Retinal pigment epithelial cell (primary cell): ENCODE measurements at regions not wholly inside any gene's neighbourhood (a gene's known extent, or its start where the extent isn't known, plus 50 kb on each side); places are given as distances from the start of the nearest gene placed in this dataset.

ENCODE experiments used
- DNase-seq: peaks from one replicate; pipeline ENCODE4 v3.0.0-alpha.2; 2010; ENCODE audit warnings: low read depth
- H3K4me3 ChIP-seq: 2 replicates; pipeline ENCODE4 v1.5.1; 2011; ENCODE audit warnings: mild to moderate bottlenecking, low read length, control low read depth, moderate library complexity
- TF ChIP-seq, protein P1 (sequence below): conservative IDR thresholded peaks from 2 replicates; pipeline ENCODE4 v1.5.1; 2011; ENCODE audit warnings: low read depth, low read length, control low read depth, inconsistent platforms

- TF ChIP-seq, protein P1, sequence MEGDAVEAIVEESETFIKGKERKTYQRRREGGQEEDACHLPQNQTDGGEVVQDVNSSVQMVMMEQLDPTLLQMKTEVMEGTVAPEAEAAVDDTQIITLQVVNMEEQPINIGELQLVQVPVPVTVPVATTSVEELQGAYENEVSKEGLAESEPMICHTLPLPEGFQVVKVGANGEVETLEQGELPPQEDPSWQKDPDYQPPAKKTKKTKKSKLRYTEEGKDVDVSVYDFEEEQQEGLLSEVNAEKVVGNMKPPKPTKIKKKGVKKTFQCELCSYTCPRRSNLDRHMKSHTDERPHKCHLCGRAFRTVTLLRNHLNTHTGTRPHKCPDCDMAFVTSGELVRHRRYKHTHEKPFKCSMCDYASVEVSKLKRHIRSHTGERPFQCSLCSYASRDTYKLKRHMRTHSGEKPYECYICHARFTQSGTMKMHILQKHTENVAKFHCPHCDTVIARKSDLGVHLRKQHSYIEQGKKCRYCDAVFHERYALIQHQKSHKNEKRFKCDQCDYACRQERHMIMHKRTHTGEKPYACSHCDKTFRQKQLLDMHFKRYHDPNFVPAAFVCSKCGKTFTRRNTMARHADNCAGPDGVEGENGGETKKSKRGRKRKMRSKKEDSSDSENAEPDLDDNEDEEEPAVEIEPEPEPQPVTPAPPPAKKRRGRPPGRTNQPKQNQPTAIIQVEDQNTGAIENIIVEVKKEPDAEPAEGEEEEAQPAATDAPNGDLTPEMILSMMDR, result no peak
- no peak overlapping the region for H3K4me3 ChIP-seq
- no peak for DNase-seq
Measured at GRCh38 chr15:46258056-46258455, 623.2 kb downstream of the SQOR start.

GRCh38 chr15:46260937-46261336 is 626.1 kb downstream of the SQOR start:
- no peak for DNase-seq
- TF ChIP-seq, protein P1, result no peak
- no peak overlapping the region for H3K4me3 ChIP-seq

- TF ChIP-seq, protein P1, result no peak
- no peak overlapping the region for H3K4me3 ChIP-seq
Measured at GRCh38 chr15:46265664-46266347, 631.0 kb downstream of the SQOR start.

DNA sequence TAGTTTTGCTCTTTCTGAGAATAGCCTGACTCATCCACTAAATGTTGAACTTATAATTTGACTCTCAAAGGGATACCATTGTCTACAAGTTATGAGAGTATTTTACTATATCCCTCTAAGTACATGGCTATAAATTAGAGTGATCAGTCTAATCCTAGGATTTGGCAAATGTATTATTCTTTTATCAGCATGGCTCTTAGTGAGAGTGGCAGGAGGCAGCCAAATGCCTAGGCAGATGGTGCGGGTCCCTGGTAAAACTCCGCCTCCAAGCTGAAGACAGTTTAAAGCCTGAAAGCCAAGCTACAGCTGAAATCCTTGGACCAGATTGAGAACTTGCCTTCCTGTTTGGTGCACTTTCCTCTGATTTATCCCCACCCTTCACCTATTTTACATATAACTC is 631.8 kb downstream of the SQOR start:
- DNase-seq, result no peak
- TF ChIP-seq, protein P1, result no peak
- no peak overlapping the region for H3K4me3 ChIP-seq

More at GRCh38 chr15:46265664-46266347, 631.0 kb downstream of the SQOR start:
- DNase-seq, result no peak

- TF ChIP-seq, protein P1, result no peak
- no peak for DNase-seq
- no peak overlapping the region for H3K4me3 ChIP-seq
Measured at GRCh38 chr15:46270481-46271147, 635.8 kb downstream of the SQOR start.

- DNase-seq, result no peak
- no peak overlapping the region for H3K4me3 ChIP-seq
- TF ChIP-seq, protein P1, result no peak
Measured at GRCh38 chr15:46275701-46276100, 640.9 kb downstream of the SQOR start.

GRCh38 chr15:46277451-46277850 is 642.6 kb downstream of the SQOR start:
- no peak overlapping the region for H3K4me3 ChIP-seq
- no peak for DNase-seq
- TF ChIP-seq, protein P1, result no peak
